Mesendoderm (in vitro differentiated cells): ENCODE measurements at regions not wholly inside any gene's neighbourhood (a gene's known extent, or its start where the extent isn't known, plus 50 kb on each side); places are given as distances from the start of the nearest gene placed in this dataset.

Experiments
- DNase-seq: peaks from one replicate; pipeline ENCODE4 v3.0.0; 2013
- H2AK5ac ChIP-seq: 2 replicates; pipeline ENCODE4 v1.6.1; 2013; ENCODE audit warnings: low read length, inconsistent platforms
- H2BK120ac ChIP-seq: 2 replicates; pipeline ENCODE4 v1.6.1; 2013; ENCODE audit warnings: low read depth, mild to moderate bottlenecking, low read length, moderate library complexity, mixed read lengths
- H2BK15ac ChIP-seq: replicated peaks from 2 replicates; pipeline ENCODE4 v1.6.1; 2013; ENCODE audit warnings: low read depth, mild to moderate bottlenecking, moderate library complexity
- H2BK5ac ChIP-seq: 2 replicates; pipeline ENCODE4 v1.6.1; 2013; ENCODE audit warnings: low read length, inconsistent platforms
- H3K18ac ChIP-seq: 2 replicates; pipeline ENCODE4 v1.6.1; 2013; ENCODE audit warnings: mild to moderate bottlenecking, low read length, mixed read lengths
- H3K23ac ChIP-seq: one replicate; pipeline ENCODE4 v1.6.1; 2013; ENCODE audit warnings: low read length
- H3K27ac ChIP-seq: 2 replicates; pipeline ENCODE4 v1.5.1; 2013; ENCODE audit warnings: low read depth, mild to moderate bottlenecking, inconsistent platforms, low read length, moderate library complexity
- H3K27me3 ChIP-seq: 2 replicates; pipeline ENCODE4 v1.6.1; 2013; ENCODE audit warnings: low read length, control low read depth, mild to moderate bottlenecking, inconsistent platforms; ENCODE audit not compliant: insufficient read depth, poor library complexity
- H3K36me3 ChIP-seq: 2 replicates; pipeline ENCODE4 v1.6.1; 2013; ENCODE audit warnings: low read length, inconsistent platforms; ENCODE audit not compliant: control insufficient read depth, insufficient read depth
- H3K4ac ChIP-seq: one replicate; pipeline ENCODE4 v1.6.1; 2013; ENCODE audit warnings: low read depth, mild to moderate bottlenecking, low read length, moderate library complexity
- H3K4me1 ChIP-seq: 2 replicates; pipeline ENCODE4 v1.6.1; 2013; ENCODE audit warnings: low read depth, low read length, inconsistent platforms; ENCODE audit not compliant: control insufficient read depth
- H3K4me2 ChIP-seq: 2 replicates; pipeline ENCODE4 v1.6.1; 2013; ENCODE audit warnings: low read length
- H3K4me3 ChIP-seq: 2 replicates; pipeline ENCODE4 v1.5.1; 2013; ENCODE audit warnings: mild to moderate bottlenecking, low read length
- H3K56ac ChIP-seq: one replicate; pipeline ENCODE4 v1.6.1; 2013; ENCODE audit warnings: low read length
- H3K79me1 ChIP-seq: 2 replicates; pipeline ENCODE4 v1.6.1; 2013; ENCODE audit warnings: low read length, inconsistent platforms
- H3K79me2 ChIP-seq: 2 replicates; pipeline ENCODE4 v1.6.1; 2013; ENCODE audit warnings: mild to moderate bottlenecking, low read length; ENCODE audit not compliant: control insufficient read depth, insufficient read depth
- H3K9ac ChIP-seq: 2 replicates; pipeline ENCODE4 v1.6.1; 2013; ENCODE audit warnings: low read length, inconsistent platforms
- H4K5ac ChIP-seq: one replicate; pipeline ENCODE4 v1.6.1; 2013; ENCODE audit warnings: low read length
- H4K8ac ChIP-seq: one replicate; pipeline ENCODE4 v1.6.1; 2013; ENCODE audit warnings: low read depth, mild to moderate bottlenecking, control low read depth, low read length, moderate library complexity
- WGBS: extraction: QIAGEN DNeasy Blood & Tissue Kit; methylation state at CpG from one replicate; pipeline ENCODE4 v1.1.7; 2013; ENCODE audit warnings: low lambda C conversion rate, missing lambda C conversion rate; ENCODE audit not compliant: insufficient coverage; ENCODE audit errors: extremely low coverage; 5-methylcytosine and 5-hydroxymethylcytosine counted together

DNA sequence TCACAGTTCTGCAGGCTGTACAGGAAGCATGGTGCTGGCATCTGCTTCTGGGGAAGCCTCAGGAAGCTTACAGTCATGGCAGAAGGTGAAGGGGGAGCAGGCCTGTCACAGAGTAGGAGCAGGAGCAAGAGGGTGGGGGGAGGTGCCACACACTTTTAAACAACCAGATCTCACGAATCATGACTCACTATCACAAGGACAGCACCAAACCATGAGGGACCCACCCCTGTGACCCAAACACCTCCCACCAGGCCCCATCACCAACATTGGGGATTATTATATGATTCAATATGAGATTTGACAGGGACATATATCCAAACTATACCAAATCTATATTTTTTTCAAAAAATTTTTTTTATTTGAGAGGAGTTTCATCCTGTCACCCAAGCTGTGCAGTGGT is 51.0 kb upstream of the GLS start:
- Histone ChIP-seq H3K27me3 (no peaks in the 10 kb centered on the region), H4K5ac (no peak overlapping the region), H3K23ac (no peak overlapping the region), H3K4me1 (no peaks in the 10 kb centered on the region), H3K79me2 (no peaks in the 10 kb centered on the region), H3K4ac (no peak overlapping the region), H3K4me3 (no peak overlapping the region), H3K27ac (no peak overlapping the region), H4K8ac (no peak overlapping the region), H3K4me2 (no peak overlapping the region), H3K56ac (no peak overlapping the region), H2AK5ac (no peak overlapping the region), H3K9ac (no peak overlapping the region), H2BK5ac (no peak overlapping the region), H3K18ac (no peak overlapping the region), H2BK15ac (no peak overlapping the region), H3K36me3 (no peaks in the 10 kb centered on the region), H3K79me1 (no peaks in the 10 kb centered on the region), H2BK120ac (no peak overlapping the region)
- DNase-seq = no peak
- WGBS = no CpG with 5 or more reads among the region's 1 CpG
